CD4-positive, CD25-positive, alpha-beta regulatory T cell (primary cell): ENCODE measurements at regions not wholly inside any gene's neighbourhood (a gene's known extent, or its start where the extent isn't known, plus 50 kb on each side); places are given as distances from the start of the nearest gene placed in this dataset.

Source experiments
- ATAC-seq, 2 donors: fragments of 150-1000 bp; cut with Tn5 transposase; one replicate each; pipeline ENCODE4 v1.10.0; 2021; ENCODE audit warnings: low read depth in 2 of 2, moderate number of reproducible peaks in 2 of 2, moderate library complexity in 1 of 2
- DNase-seq, 3 donors: peaks; one replicate each; pipeline versions ENCODE4 v3.0.0 to v3.0.0-alpha.2; 2012 to 2022; ENCODE audit warnings: mixed read lengths in 1 of 3
- H3K27ac ChIP-seq: one replicate; pipeline ENCODE4 v1.7.0; 2013; ENCODE audit warnings: mild to moderate bottlenecking, low read length; ENCODE audit not compliant: insufficient read depth, poor library complexity, severe bottlenecking
- H3K27me3 ChIP-seq: one replicate; pipeline ENCODE4 v1.7.0; 2013; ENCODE audit warnings: low read length; ENCODE audit not compliant: control insufficient read depth, insufficient read depth
- H3K36me3 ChIP-seq: one replicate; pipeline ENCODE4 v1.7.0; 2013; ENCODE audit warnings: mild to moderate bottlenecking, low read length, moderate library complexity; ENCODE audit not compliant: control insufficient read depth, insufficient read depth
- H3K4me1 ChIP-seq: 2 replicates; pipeline ENCODE4 v1.7.0; 2013; ENCODE audit warnings: mild to moderate bottlenecking, low read length; ENCODE audit not compliant: insufficient read depth, control insufficient read depth, poor library complexity, severe bottlenecking
- H3K4me3 ChIP-seq: one replicate; pipeline ENCODE4 v1.7.0; 2013; ENCODE audit warnings: low read depth, mild to moderate bottlenecking, low read length, moderate library complexity
- H3K9me3 ChIP-seq, 2 experiments: 1 replicate in 1 of 2; 2 replicates in 1 of 2; pipeline ENCODE4 v1.7.0; 2013; ENCODE audit warnings: low read length in 2 of 2, mild to moderate bottlenecking in 1 of 2, moderate library complexity in 1 of 2; ENCODE audit not compliant: control insufficient read depth in 2 of 2
- H3K27ac Mint-ChIP-seq, 3 donors: one replicate each; pipeline ENCODE4 v1.8.0; 2020 to 2022; ENCODE audit warnings: mild to moderate bottlenecking in 3 of 3, mixed read lengths in 3 of 3, moderate library complexity in 2 of 3
- H3K27me3 Mint-ChIP-seq: one replicate; pipeline ENCODE4 v1.8.0; 2022; ENCODE audit warnings: mild to moderate bottlenecking, mixed read lengths
- H3K36me3 Mint-ChIP-seq: one replicate; pipeline ENCODE4 v1.8.0; 2020; ENCODE audit warnings: mixed read lengths
- H3K4me1 Mint-ChIP-seq, 4 donors: one replicate each; pipeline ENCODE4 v1.8.0; 2020 to 2022; ENCODE audit warnings: mixed read lengths in 4 of 4, mild to moderate bottlenecking in 1 of 4
- H3K4me3 Mint-ChIP-seq, 4 donors: one replicate each; pipeline ENCODE4 v1.8.0; 2020 to 2022; ENCODE audit warnings: mild to moderate bottlenecking in 4 of 4, mixed read lengths in 4 of 4, moderate library complexity in 3 of 4
- H3K9me3 Mint-ChIP-seq, 7 donors: one replicate each; pipeline ENCODE4 v1.8.0; 2020 to 2022; ENCODE audit warnings: mixed read lengths in 7 of 7, mild to moderate bottlenecking in 3 of 7, moderate library complexity in 2 of 7

DNA sequence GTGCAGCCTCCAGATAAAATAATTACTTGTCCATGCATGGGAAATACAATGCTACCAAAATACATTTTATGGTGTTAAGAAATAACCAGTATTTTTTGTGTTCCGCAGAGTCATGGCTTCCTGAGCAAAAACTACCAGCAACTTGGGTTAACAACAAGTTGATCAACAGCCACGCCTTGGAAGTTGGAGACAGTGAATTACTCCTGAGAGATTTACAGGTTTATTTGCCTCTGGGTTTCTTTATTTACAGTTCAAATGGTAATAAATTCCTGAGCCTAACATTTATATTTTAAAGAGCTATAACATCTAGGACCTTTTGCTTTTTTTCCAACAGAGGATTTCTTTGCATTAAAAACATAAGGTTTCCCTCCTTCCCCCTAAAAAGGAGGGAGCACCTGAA is 194.0 kb downstream of the IPO8 start:
- ATAC-seq (no peak), DNase-seq (no peak)
- peaks cover 0 to 2% (median 0%) of the 10 kb centered on the region in 7 donors for H3K9me3 Mint-ChIP-seq
- no peak overlapping the region for H3K27ac ChIP-seq
- no peaks in the 10 kb centered on the region for H3K27me3 Mint-ChIP-seq
- no peaks in the 10 kb centered on the region for H3K27me3 ChIP-seq
- H3K4me3 ChIP-seq, result no peak overlapping the region
- H3K4me3 Mint-ChIP-seq, result no peak overlapping the region
- no peaks in the 10 kb centered on the region for H3K36me3 Mint-ChIP-seq
- no peaks in the 10 kb centered on the region for H3K9me3 ChIP-seq
- H3K4me1 ChIP-seq, result no peaks in the 10 kb centered on the region
- H3K4me1 Mint-ChIP-seq, result no peaks in the 10 kb centered on the region
- H3K27ac Mint-ChIP-seq, result no peak overlapping the region
- H3K36me3 ChIP-seq, result no peaks in the 10 kb centered on the region

DNA sequence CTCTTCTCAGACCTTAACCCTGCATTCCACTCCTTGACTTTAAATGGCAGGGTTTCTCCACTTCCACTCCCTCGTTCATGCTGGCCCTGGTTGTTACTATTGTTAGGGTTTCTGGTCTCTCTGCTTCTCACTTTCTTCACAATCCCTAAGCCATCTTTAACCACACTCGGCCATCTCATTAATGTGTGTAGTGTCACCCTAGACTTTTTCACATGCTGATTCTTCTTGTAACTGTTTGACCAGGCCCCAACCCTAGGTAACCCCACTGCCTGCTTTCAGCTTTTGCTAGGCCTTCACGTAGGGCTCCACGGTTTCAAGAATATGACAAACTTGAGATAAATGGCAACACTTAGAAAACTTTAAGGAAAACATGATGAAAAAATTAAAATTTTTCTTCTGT is 195.1 kb downstream of the IPO8 start:
- Mint-ChIP-seq H3K4me3 (no peak overlapping the region), H3K27me3 (no peaks in the 10 kb centered on the region), H3K36me3 (no peaks in the 10 kb centered on the region), H3K27ac (no peak overlapping the region), H3K4me1 (no peaks in the 10 kb centered on the region), H3K9me3 (peaks cover 0 to 2% (median 0%) of the 10 kb centered on the region in 7 donors)
- H3K4me1 ChIP-seq, result no peaks in the 10 kb centered on the region
- H3K27ac ChIP-seq, result no peak overlapping the region
- no peaks in the 10 kb centered on the region for H3K27me3 ChIP-seq
- ATAC-seq (no peak), DNase-seq (no peak)
- H3K4me3 ChIP-seq, result no peak overlapping the region
- H3K9me3 ChIP-seq, result no peaks in the 10 kb centered on the region
- no peaks in the 10 kb centered on the region for H3K36me3 ChIP-seq

DNA sequence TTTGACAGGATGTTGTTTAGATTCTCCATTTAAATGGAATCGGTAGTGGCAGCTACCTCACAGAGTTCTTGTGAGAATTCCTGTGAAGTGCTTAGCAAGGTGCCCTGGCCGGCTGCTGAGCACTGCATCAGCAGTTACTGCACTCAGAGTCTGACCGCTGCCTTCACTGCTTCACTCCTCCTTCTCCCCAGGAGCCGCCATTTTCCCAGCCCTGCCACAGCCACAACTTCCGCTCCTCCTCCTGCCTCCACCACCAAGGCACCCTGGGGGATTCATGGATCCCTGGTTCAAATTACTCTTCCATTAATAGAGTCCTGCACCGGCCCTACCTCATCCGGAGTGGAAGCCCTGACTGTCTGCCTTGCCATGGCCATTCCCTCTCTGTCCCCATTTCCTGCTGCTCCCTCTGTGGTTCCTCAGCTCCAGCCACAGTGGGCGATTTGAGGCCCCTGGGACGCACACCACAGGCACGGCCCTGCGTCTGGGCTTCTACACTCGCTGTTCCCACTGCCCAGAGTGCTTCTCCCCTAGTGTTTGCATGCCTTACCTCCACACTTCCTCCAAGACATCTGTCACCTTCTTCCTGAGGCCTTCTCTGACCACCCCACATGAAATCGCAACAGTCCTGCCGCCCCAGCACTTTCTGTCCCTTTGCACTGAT is 210.3 kb downstream of the IPO8 start:
- no peaks in the 10 kb centered on the region for H3K4me1 ChIP-seq
- H3K27ac Mint-ChIP-seq, result no peak overlapping the region
- ATAC-seq (no peak), DNase-seq (no peak)
- no peaks in the 10 kb centered on the region for H3K4me1 Mint-ChIP-seq
- no peak overlapping the region for H3K4me3 Mint-ChIP-seq
- H3K9me3 Mint-ChIP-seq, result peaks cover 0 to 3% (median 0%) of the 10 kb centered on the region in 7 donors
- H3K27me3 ChIP-seq, result no peaks in the 10 kb centered on the region
- H3K36me3 ChIP-seq, result no peaks in the 10 kb centered on the region
- no peak overlapping the region for H3K27ac ChIP-seq
- H3K4me3 ChIP-seq, result no peak overlapping the region
- H3K36me3 Mint-ChIP-seq, result no peaks in the 10 kb centered on the region
- peaks cover 5% of the 10 kb centered on the region for H3K27me3 Mint-ChIP-seq
- H3K9me3 ChIP-seq, result no peaks in the 10 kb centered on the region

DNA sequence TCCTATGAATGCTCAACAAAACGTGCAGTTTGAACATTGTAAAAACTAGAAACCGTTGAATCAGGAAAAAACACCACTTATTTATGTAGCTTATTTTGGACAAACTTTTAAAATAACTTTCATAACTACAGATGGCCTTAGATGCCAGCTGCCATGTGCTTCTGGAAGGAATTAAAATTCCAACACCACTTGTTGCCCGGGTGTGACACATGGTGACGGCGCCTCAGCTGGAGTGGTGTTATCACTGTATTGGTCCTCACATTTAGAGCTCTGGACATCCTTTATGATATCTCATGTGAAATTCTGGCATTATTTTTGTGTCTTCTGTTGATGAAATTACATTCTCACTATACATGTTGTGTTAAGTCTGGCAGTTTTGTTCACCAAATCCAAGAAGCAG is 211.0 kb downstream of the IPO8 start:
- H3K36me3 Mint-ChIP-seq, result no peaks in the 10 kb centered on the region
- H3K27me3 Mint-ChIP-seq, result peaks cover 5% of the 10 kb centered on the region

DNA sequence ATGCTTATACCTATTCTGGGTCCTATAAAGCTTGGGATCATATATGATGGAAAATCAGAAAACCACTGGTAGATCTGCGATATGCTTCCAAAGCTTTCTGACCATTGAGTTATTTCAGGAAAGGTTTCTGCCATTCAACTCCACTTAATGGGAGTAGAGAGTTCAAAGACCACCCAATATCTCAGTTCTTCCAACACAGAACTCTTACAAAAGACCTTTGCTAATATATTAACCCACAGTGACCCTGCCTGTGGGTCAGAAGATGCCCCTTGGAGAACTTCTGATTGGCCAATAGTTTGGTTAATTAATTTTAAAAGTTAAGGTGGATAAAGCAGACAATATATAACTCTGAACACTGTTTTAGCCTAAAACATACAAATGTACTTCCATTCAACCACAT is 213.0 kb downstream of the IPO8 start:
- Mint-ChIP-seq H3K36me3 (no peaks in the 10 kb centered on the region), H3K9me3 (peaks cover 0 to 3% (median 0%) of the 10 kb centered on the region in 7 donors), H3K4me3 (no peak overlapping the region), H3K27me3 (peaks cover 5% of the 10 kb centered on the region), H3K4me1 (no peaks in the 10 kb centered on the region), H3K27ac (no peak overlapping the region)
- no peak overlapping the region for H3K27ac ChIP-seq
- no peaks in the 10 kb centered on the region for H3K27me3 ChIP-seq
- no peaks in the 10 kb centered on the region for H3K9me3 ChIP-seq
- no peak overlapping the region for H3K4me3 ChIP-seq
- ATAC-seq (no peak), DNase-seq (no peak)
- H3K36me3 ChIP-seq, result no peaks in the 10 kb centered on the region
- H3K4me1 ChIP-seq, result no peaks in the 10 kb centered on the region

More for the DNA sequence above, 211.0 kb downstream of the IPO8 start:
- Mint-ChIP-seq H3K27ac (no peak overlapping the region), H3K4me1 (no peaks in the 10 kb centered on the region), H3K4me3 (no peak overlapping the region), H3K9me3 (peaks cover 0 to 3% (median 0%) of the 10 kb centered on the region in 7 donors)
- Histone ChIP-seq H3K27me3 (no peaks in the 10 kb centered on the region), H3K4me1 (no peaks in the 10 kb centered on the region), H3K4me3 (no peak overlapping the region), H3K9me3 (no peaks in the 10 kb centered on the region), H3K36me3 (no peaks in the 10 kb centered on the region), H3K27ac (no peak overlapping the region)
- DNase-seq (no peak), ATAC-seq (no peak)

DNA sequence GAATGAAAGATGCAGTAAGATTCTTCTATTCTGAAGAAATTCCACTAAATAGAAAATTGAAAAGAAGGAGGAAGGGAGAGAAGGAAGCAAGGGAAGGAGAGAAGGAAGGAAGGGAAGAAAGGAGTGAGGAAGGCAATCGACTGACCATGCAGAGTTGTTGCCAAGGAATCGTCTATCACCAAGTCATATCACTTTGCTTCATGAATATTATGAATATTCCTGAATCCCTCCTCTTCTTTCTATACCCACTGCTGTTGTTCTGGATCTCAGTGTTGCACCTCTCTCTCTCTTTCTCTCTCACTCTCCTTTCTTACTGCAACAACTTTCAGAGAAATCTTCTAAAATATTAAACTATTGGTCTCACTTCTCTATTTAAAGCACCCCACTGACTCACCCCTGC is 222.4 kb downstream of the IPO8 start:
- H3K27ac ChIP-seq, result no peak overlapping the region
- Mint-ChIP-seq H3K27me3 (no peaks in the 10 kb centered on the region), H3K36me3 (no peaks in the 10 kb centered on the region), H3K9me3 (peaks cover 0 to 7% (median 0%) of the 10 kb centered on the region in 7 donors), H3K27ac (no peak overlapping the region), H3K4me1 (no peaks in the 10 kb centered on the region), H3K4me3 (no peak overlapping the region)
- ATAC-seq, result no peak
- no peaks in the 10 kb centered on the region for H3K9me3 ChIP-seq
- no peaks in the 10 kb centered on the region for H3K36me3 ChIP-seq
- no peak for DNase-seq
- H3K4me3 ChIP-seq, result no peak overlapping the region
- no peaks in the 10 kb centered on the region for H3K4me1 ChIP-seq
- no peaks in the 10 kb centered on the region for H3K27me3 ChIP-seq

DNA sequence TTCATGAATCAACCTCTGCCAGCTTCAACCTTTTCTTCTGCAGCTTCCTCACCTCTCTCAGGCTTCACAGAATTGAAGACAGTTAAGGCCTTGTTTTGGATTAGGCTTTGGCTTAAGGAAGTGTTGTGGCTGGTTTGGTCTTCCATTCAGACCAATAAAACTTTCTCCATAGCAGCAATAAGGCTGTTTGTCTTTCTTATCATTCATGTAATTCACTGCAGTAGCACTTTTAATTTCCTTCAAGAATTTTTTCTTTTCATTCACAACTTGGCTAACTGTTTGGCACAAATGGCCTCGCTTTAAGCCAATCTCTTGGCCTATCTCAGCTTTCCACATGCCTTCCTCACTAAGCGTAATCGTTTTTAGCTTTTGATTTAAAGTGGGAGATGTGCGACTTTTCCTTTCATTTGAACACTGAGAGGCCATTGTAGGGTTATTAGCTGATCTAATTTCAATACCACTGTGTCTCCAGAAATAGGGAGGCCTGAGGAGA is 229.5 kb downstream of the IPO8 start:
- Mint-ChIP-seq H3K4me1 (no peaks in the 10 kb centered on the region), H3K36me3 (no peaks in the 10 kb centered on the region), H3K27ac (no peak overlapping the region), H3K4me3 (no peak overlapping the region), H3K9me3 (peaks cover 0 to 12% (median 1%) of the 10 kb centered on the region in 7 donors), H3K27me3 (no peaks in the 10 kb centered on the region)
- ATAC-seq, result no peak
- no peak for DNase-seq
- Histone ChIP-seq H3K4me3 (no peak overlapping the region), H3K27ac (no peak overlapping the region), H3K36me3 (no peaks in the 10 kb centered on the region), H3K9me3 (no peaks in the 10 kb centered on the region), H3K4me1 (no peaks in the 10 kb centered on the region), H3K27me3 (no peaks in the 10 kb centered on the region)

DNA sequence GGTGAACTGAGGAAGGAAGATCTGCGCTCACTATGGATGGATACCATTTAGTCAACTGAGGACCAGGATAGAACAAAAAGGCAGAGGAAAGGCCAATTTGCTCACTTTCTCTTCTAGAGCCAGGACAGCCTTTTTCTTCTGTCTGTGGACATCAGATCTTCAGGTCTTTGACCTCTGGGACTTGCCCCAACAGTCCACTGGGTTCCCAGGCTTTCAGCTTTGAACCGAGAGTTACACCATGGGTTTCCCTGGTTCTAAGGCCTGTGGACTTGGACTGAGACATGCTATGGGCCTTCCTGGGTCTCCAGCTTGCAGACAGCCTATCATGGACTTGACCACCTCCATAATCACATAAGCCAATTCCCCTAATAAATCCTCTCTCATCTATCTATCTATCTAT is 232.0 kb downstream of the IPO8 start:
- no peaks in the 10 kb centered on the region for H3K4me1 Mint-ChIP-seq
- Histone ChIP-seq H3K9me3 (no peaks in the 10 kb centered on the region), H3K4me3 (no peak overlapping the region), H3K4me1 (no peaks in the 10 kb centered on the region), H3K27ac (no peak overlapping the region), H3K36me3 (no peaks in the 10 kb centered on the region), H3K27me3 (no peaks in the 10 kb centered on the region)
- no peak overlapping the region for H3K4me3 Mint-ChIP-seq
- DNase-seq, result no peak
- ATAC-seq, result no peak
- no peaks in the 10 kb centered on the region for H3K36me3 Mint-ChIP-seq
- H3K27ac Mint-ChIP-seq, result no peak overlapping the region
- H3K9me3 Mint-ChIP-seq, result peaks cover 0 to 7% (median 1%) of the 10 kb centered on the region in 7 donors
- H3K27me3 Mint-ChIP-seq, result no peaks in the 10 kb centered on the region
